Gastrocnemius medialis (tissue), 4 donors: ENCODE measurements at regions not wholly inside any gene's neighbourhood (a gene's known extent, or its start where the extent isn't known, plus 50 kb on each side); places are given as distances from the start of the nearest gene placed in this dataset.

Experiments used
- CTCF ChIP-seq, 5 experiments: fragments of 450-650 bp in 3 of 5; fragments of 200-600 bp in 2 of 5; sonication (generic) in 2 of 5; IDR thresholded peaks in 4 of 5; conservative IDR thresholded peaks in 1 of 5; 1 replicate in 4 of 5; 2 replicates in 1 of 5; pipeline ENCODE4 v1.5.1; 2016 to 2019; ENCODE audit warnings: antibody characterized with exemption in 5 of 5, mild to moderate bottlenecking in 3 of 5, moderate library complexity in 3 of 5
- POLR2A ChIP-seq, 2 donors: fragments of 450-650 bp; IDR thresholded peaks; one replicate each; pipeline ENCODE4 v1.6.1; 2017; ENCODE audit warnings: antibody characterized with exemption in 2 of 2, mild to moderate bottlenecking in 2 of 2, moderate library complexity in 2 of 2

- TF ChIP-seq CTCF (IDR thresholded peaks at IDR 0.05 in 4 of 5, conservative IDR thresholded peaks at IDR 0.05 in 1 of 5): no peak
- TF ChIP-seq POLR2A (IDR thresholded peaks at IDR 0.05): no peak
These were observed 109.0 kb upstream of the DTNA start for GRCh38 chr18:34600874-34601656.
